Posterior cingulate gyrus (tissue), 11 donors: ENCODE measurements at regions not wholly inside any gene's neighbourhood (a gene's known extent, or its start where the extent isn't known, plus 50 kb on each side); places are given as distances from the start of the nearest gene placed in this dataset.
A peak's percentile ranks its signal among the peaks of the same experiment; 100 is the strongest.

Experiments
- DNase-seq, 10 donors: peaks; one replicate each; pipeline versions ENCODE4 v3.0.0 to v3.0.0-alpha.2; 2020 to 2021; ENCODE audit warnings: mixed read lengths in 3 of 10
- intact Hi-C: fragments of 100-400 bp; cut with DNase I; formaldehyde crosslinking; loops from one replicate; pipeline ENCODE4 v1.15.1; 2023

- peak in 1 of 10 donors; percentile 33 for DNase-seq
- intact Hi-C loops, result no loop called here
Measured at GRCh38 chr1:30639881-30640452, 83.4 kb downstream of the MATN1 start.

- peak in 1 of 10 donors; percentile 28 for DNase-seq
- intact Hi-C loops, result no loop called here
Measured at GRCh38 chr1:30638811-30639210, 84.6 kb downstream of the MATN1 start.

- intact Hi-C loops, result no loop called here
- DNase-seq, result peak in 1 of 10 donors; percentile 20
Measured at GRCh38 chr1:30638086-30638485, 85.3 kb downstream of the MATN1 start.

- intact Hi-C loops, result no loop called here
- DNase-seq, result peak in 1 of 10 donors; percentile 47
Measured at GRCh38 chr1:30637183-30637980, 86.0 kb downstream of the MATN1 start.

GRCh38 chr1:30636621-30637020, 86.8 kb downstream of the MATN1 start:
- intact Hi-C loops, result no loop called here

GRCh38 chr1:30635391-30635975, 87.9 kb downstream of the MATN1 start:
- intact Hi-C loops, result no loop called here
- DNase-seq, result peak in 1 of 10 donors; percentile 25

More at GRCh38 chr1:30636621-30637020, 86.8 kb downstream of the MATN1 start:
- DNase-seq, result peak in 1 of 10 donors; percentile 53

GRCh38 chr1:30634507-30634906, 88.9 kb downstream of the MATN1 start:
- DNase-seq, result no peak
- intact Hi-C loops, result no loop called here

- peak in 1 of 10 donors; percentile 15 for DNase-seq
- intact Hi-C loops, result no loop called here
Measured at GRCh38 chr1:30633294-30633693, 90.1 kb downstream of the MATN1 start.

GRCh38 chr1:30632481-30632880, 90.9 kb downstream of the MATN1 start:
- intact Hi-C loops, result no loop called here
- DNase-seq, result peak in 1 of 10 donors; percentile 9

GRCh38 chr1:30631700-30632099, 91.7 kb downstream of the MATN1 start:
- DNase-seq, result peak in 1 of 10 donors; percentile 69
- intact Hi-C loops, result no loop called here

GRCh38 chr1:30629501-30629900, 93.9 kb downstream of the MATN1 start:
- DNase-seq, result no peak
- intact Hi-C loops, result no loop called here

GRCh38 chr1:30627994-30628393, 95.4 kb downstream of the MATN1 start:
- intact Hi-C loops, result no loop called here
- DNase-seq, result no peak

- DNase-seq, result no peak
- intact Hi-C loops, result no loop called here
Measured at GRCh38 chr1:30627206-30627605, 96.2 kb downstream of the MATN1 start.

- DNase-seq, result no peak
- intact Hi-C loops, result no loop called here
Measured at GRCh38 chr1:30623431-30623830, 100.0 kb downstream of the MATN1 start.

- intact Hi-C loops, result no loop called here
- no peak for DNase-seq
Measured at GRCh38 chr1:30619619-30620018, 103.8 kb downstream of the MATN1 start.

- peak in 2 of 10 donors; percentile 12 to 62 for DNase-seq
- intact Hi-C loops, result no loop called here
Measured at GRCh38 chr1:30618335-30618747, 105.0 kb downstream of the MATN1 start.

- DNase-seq, result peak in 1 of 10 donors; percentile 18
- intact Hi-C loops, result no loop called here
Measured at GRCh38 chr1:30616759-30617158, 106.6 kb downstream of the MATN1 start.

- intact Hi-C loops, result no loop called here
- peak in 1 of 10 donors; percentile 39 for DNase-seq
Measured at GRCh38 chr1:30615816-30616590, 107.4 kb downstream of the MATN1 start.

GRCh38 chr1:30615076-30615795, 108.1 kb downstream of the MATN1 start:
- DNase-seq, result no peak
- intact Hi-C loops, result no loop called here

- no peak for DNase-seq
- intact Hi-C loops, result no loop called here
Measured at GRCh38 chr1:30613188-30613587, 110.2 kb downstream of the MATN1 start.
